ENCODE measurements at regions not wholly inside any gene's neighbourhood (a gene's known extent, or its start where the extent isn't known, plus 50 kb on each side); places are given as distances from the start of the nearest gene placed in this dataset.
"Not testable (repeated sequence)": the region's sequence is repeated elsewhere in the genome, so short reads cannot be mapped to it uniquely, and the experiment has no call there.

DNA sequence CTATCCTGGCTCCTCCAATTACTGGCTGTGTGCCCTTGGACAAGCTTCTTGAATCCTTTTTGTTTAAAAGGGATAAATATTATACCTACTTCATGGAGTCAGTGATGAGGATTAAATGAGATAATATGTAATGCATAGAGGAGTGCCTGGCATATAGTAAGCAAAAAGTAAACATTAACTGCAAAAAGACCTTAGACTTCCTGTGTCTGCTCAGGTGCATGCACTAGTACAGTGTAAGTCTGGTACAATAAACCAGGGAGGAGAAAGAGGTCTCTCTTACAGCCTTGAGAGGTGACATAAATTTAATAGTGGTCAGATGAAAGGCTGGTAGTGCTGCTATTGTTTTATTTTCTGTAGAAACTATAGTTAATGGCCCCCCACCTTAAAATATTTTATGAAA is 305.2 kb upstream of the MIS18BP1 start:
- in situ Hi-C loops (cut with HindIII; ENCODE audit: low sequenced_read_pairs), result no loop called here
- H3K4me3 ChIP-seq (ENCODE audit: low read depth, low read length), result no peak overlapping the region
- TF ChIP-seq, protein P1, sequence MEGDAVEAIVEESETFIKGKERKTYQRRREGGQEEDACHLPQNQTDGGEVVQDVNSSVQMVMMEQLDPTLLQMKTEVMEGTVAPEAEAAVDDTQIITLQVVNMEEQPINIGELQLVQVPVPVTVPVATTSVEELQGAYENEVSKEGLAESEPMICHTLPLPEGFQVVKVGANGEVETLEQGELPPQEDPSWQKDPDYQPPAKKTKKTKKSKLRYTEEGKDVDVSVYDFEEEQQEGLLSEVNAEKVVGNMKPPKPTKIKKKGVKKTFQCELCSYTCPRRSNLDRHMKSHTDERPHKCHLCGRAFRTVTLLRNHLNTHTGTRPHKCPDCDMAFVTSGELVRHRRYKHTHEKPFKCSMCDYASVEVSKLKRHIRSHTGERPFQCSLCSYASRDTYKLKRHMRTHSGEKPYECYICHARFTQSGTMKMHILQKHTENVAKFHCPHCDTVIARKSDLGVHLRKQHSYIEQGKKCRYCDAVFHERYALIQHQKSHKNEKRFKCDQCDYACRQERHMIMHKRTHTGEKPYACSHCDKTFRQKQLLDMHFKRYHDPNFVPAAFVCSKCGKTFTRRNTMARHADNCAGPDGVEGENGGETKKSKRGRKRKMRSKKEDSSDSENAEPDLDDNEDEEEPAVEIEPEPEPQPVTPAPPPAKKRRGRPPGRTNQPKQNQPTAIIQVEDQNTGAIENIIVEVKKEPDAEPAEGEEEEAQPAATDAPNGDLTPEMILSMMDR (IDR thresholded peaks at IDR 0.05; ENCODE audit: low read depth, low read length), result no peak
- no peak for DNase-seq (ENCODE audit: low read depth, low spot score)

DNA sequence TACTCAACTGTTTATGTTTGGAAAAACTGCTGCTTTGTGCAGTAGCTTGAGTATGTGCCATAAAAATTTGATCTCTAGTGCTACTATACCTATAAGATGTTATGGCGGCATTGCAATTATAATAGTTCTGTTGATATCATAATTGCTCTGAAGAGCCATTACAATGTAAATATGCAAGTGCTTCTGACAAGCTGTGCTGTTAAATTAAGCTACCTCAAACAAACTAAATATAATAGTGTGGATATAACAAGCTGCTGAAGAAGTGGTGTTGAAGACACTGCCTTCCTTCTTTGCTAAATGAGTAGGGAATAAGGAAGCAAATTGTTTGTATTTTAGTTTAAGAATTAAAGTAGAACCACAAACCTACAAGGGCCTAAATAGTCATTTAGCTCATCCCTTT is 301.0 kb upstream of the MIS18BP1 start:
- in situ Hi-C loops (cut with HindIII; ENCODE audit: low sequenced_read_pairs), result no loop called here
- DNase-seq (ENCODE audit: low read depth, low spot score), result no peak
- H3K4me3 ChIP-seq (ENCODE audit: low read depth, low read length), result no peak overlapping the region
- TF ChIP-seq, protein P1 (IDR thresholded peaks at IDR 0.05; ENCODE audit: low read depth, low read length), result no peak

DNA sequence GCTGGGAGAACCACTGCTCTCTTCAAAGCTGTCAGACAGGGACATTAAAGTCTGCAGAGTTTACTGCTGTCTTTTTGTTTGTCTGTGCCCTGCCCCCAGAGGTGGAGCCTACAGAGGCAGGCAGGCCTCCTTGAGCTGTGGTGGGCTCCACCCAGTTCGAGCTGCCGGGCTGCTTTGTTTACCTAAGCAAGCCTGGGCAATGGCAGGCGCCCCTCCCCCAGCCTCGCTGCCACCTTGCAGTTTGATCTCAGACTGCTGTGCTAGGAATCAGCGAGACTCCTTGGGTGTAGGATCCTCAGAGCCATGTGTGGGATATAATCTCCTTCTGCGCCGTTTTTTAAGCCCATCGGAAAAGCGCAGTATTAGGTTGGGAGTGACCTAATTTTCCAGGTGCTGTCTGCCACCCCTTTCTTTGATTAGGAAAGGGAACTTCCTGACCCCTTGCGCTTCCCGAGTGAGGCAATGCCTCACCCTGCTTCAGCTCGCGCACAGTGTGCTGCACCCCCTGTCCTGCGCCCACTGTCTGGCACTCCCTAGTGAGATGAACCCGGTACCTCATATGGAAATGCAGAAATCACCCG is 298.3 kb upstream of the MIS18BP1 start:
- DNase-seq (ENCODE audit: low read depth, low spot score); H3K4me3 ChIP-seq (ENCODE audit: low read depth, low read length); in situ Hi-C loops (cut with HindIII; ENCODE audit: low sequenced_read_pairs): not testable (repeated sequence)

DNA sequence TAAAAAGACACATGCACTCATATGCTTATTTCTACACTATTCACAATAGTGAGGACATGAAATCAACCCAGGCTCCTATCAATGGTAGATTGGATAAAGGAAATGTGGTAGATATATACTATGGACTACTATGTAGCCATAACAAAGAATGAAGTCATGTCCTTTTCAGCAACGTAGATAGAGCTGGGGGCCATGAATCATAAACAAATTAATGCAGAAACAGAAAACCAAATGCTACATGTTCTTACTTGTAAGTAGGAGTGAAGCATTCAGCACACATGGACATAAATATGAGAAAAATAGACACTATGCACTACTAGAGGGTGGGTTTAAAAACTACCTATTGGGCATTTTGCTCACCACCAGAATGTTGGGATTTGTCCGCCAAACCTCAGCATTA is 278.0 kb upstream of the MIS18BP1 start:
- no peak for DNase-seq (ENCODE audit: low read depth, low spot score)
- in situ Hi-C loops (cut with HindIII; ENCODE audit: low sequenced_read_pairs), result no loop called here
- TF ChIP-seq, protein P1 (IDR thresholded peaks at IDR 0.05; ENCODE audit: low read depth, low read length), result no peak
- no peak overlapping the region for H3K4me3 ChIP-seq (ENCODE audit: low read depth, low read length)

DNA sequence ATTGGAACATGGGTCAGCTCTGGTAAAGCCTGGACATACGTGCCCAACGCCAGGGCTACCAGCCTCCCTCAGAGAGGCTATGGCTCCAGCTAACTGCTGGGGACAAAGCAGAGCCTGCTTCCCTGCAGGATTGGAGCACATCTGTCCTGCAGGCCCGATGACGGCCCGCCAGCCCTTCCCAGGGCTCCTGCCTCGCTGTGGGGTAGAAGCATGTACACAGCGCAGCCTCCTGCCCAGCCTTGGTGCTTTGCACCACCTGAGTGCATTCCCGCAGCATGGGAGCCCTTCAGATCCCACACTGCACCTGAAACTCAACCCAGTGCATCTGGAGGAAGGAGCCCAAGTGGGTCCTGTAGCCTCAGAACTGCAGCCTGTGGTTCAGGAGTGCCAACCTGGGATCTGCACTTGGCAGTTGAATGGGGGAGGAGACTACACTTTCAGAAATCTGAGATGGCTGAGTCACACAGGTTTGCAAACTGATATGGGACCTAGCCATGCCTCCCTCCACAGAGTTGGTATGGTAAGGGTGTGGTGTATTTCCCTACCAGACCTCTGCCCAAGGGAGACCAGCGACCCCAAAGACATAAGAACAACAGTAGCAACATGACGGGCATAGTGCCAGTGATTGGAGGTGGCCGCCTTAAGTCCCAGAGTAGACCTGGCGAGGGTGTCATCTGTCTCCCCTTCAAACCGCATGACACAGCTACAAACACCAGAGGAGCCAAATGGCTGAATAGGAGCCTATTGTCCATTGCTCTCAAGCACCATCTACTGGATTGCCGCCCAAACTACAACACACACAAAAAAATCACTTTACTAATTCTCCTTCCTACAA is 273.9 kb upstream of the MIS18BP1 start:
- in situ Hi-C loops (cut with HindIII; ENCODE audit: low sequenced_read_pairs), result no loop called here
- TF ChIP-seq, protein P1 (IDR thresholded peaks at IDR 0.05; ENCODE audit: low read depth, low read length), result peak; percentile 21
- DNase-seq (ENCODE audit: low read depth, low spot score), result no peak

DNA sequence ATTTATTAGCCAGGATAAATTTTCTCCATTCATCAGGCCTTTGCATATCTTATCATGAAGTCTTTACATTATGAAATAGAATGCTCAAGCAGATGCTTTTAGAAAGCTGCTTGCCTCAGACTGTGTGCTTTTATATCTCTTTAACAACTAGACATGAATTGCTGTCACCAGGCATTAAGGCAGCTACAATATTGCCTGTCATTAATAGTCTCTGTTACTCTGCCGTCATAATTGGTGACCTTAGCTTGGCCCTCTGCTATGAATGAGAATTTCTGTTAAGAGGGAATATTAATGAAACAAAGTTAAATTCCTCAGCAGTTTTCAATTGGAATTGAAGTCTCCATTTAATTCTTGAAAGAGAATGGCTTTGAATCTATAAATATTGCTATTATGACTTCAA is 266.8 kb upstream of the MIS18BP1 start:
- TF ChIP-seq, protein P1 (IDR thresholded peaks at IDR 0.05; ENCODE audit: low read depth, low read length), result no peak
- no peak for DNase-seq (ENCODE audit: low read depth, low spot score)
- H3K4me3 ChIP-seq (ENCODE audit: low read depth, low read length), result no peak overlapping the region
- in situ Hi-C loops (cut with HindIII; ENCODE audit: low sequenced_read_pairs), result no loop called here

More for the DNA sequence above, 273.9 kb upstream of the MIS18BP1 start:
- H3K4me3 ChIP-seq (ENCODE audit: low read depth, low read length), result no peak overlapping the region

DNA sequence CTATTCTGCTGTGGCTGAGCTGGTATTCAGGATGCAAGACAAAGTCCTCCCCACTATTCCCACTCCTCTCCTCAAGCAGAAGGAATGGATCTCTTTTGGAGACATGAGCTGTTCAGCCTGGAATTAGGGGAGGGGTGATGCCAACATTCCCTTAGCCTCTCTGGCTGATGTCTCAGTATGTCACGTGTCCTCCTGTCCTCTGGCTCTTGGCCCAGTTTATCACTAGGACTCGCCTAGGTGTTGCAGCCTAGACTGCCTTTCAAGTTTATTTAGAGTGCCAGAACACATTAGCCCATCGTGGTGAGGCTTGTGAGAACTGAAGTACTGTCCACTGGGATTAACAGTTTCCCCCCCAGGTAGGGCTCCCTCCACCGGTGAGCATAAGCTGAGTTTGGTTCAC is 239.9 kb upstream of the MIS18BP1 start:
- in situ Hi-C loops (cut with HindIII; ENCODE audit: low sequenced_read_pairs), result no loop called here
- no peak overlapping the region for H3K4me3 ChIP-seq (ENCODE audit: low read depth, low read length)
- no peak for DNase-seq (ENCODE audit: low read depth, low spot score)
- TF ChIP-seq, protein P1 (IDR thresholded peaks at IDR 0.05; ENCODE audit: low read depth, low read length), result no peak
